Neural progenitor cell (in vitro differentiated cells): ENCODE measurements at regions not wholly inside any gene's neighbourhood (a gene's known extent, or its start where the extent isn't known, plus 50 kb on each side); places are given as distances from the start of the nearest gene placed in this dataset.

Experiments
- CTCF ChIP-seq: fragments of 200-600 bp; sonication (generic); IDR thresholded peaks from 2 replicates; pipeline ENCODE4 v1.5.1; 2017; ENCODE audit warnings: antibody characterized with exemption, mild to moderate bottlenecking
- EZH2 ChIP-seq: fragments of 200-600 bp; sonication (generic); IDR thresholded peaks from 2 replicates; pipeline ENCODE4 v1.6.1; 2017; ENCODE audit warnings: antibody characterized with exemption, mild to moderate bottlenecking, moderate library complexity

GRCh38 chr13:26463296-26463695, 94.2 kb upstream of the WASF3 start:
- TF ChIP-seq EZH2 (no peak), CTCF (no peak)
